Liver (tissue), 3 donors: ENCODE measurements at regions not wholly inside any gene's neighbourhood (a gene's known extent, or its start where the extent isn't known, plus 50 kb on each side); places are given as distances from the start of the nearest gene placed in this dataset.
"Not testable (repeated sequence)": the region's sequence is repeated elsewhere in the genome, so short reads cannot be mapped to it uniquely, and the experiment has no call there.

Experiments
- ATF3 ChIP-seq: IDR thresholded peaks from 2 replicates; pipeline ENCODE4 v1.6.1; 2016; ENCODE audit warnings: antibody characterized with exemption
- CTCF ChIP-seq: fragments of 150-350 bp; IDR thresholded peaks from 2 replicates; pipeline ENCODE4 v1.5.1; 2017; ENCODE audit warnings: improper control_type of control experiment, low read depth, low read length; ENCODE audit not compliant: missing input control
- EGR1 ChIP-seq, 2 donors: IDR thresholded peaks; 2 replicates each; pipeline ENCODE4 v1.6.1; 2016 to 2018; ENCODE audit warnings: antibody characterized with exemption in 2 of 2, low read depth in 2 of 2
- FOXA2 ChIP-seq: IDR thresholded peaks from 2 replicates; pipeline ENCODE4 v1.6.1; 2016; ENCODE audit warnings: antibody characterized with exemption
- GABPA ChIP-seq, 2 donors: IDR thresholded peaks in 1 of 2; conservative IDR thresholded peaks in 1 of 2; 2 replicates each; pipeline ENCODE4 v1.6.1; 2016; ENCODE audit warnings: antibody characterized with exemption in 2 of 2, mild to moderate bottlenecking in 1 of 2, moderate library complexity in 1 of 2
- JUND ChIP-seq, 2 donors: IDR thresholded peaks; 2 replicates each; pipeline ENCODE4 v1.6.1; 2016; ENCODE audit warnings: antibody characterized with exemption in 2 of 2
- MAX ChIP-seq: IDR thresholded peaks from 2 replicates; pipeline ENCODE4 v1.6.1; 2016; ENCODE audit warnings: antibody characterized with exemption
- RAD21 ChIP-seq, 2 donors: IDR thresholded peaks; 2 replicates each; pipeline ENCODE4 v1.6.1; 2016; ENCODE audit warnings: antibody characterized with exemption in 2 of 2, mild to moderate bottlenecking in 2 of 2
- REST ChIP-seq: IDR thresholded peaks from 2 replicates; pipeline ENCODE4 v1.6.1; 2016; ENCODE audit warnings: antibody characterized with exemption, mild to moderate bottlenecking
- SP1 ChIP-seq: IDR thresholded peaks from 2 replicates; pipeline ENCODE4 v1.6.1; 2018; ENCODE audit warnings: antibody characterized with exemption, mild to moderate bottlenecking
- TAF1 ChIP-seq: conservative IDR thresholded peaks from 2 replicates; pipeline ENCODE4 v1.6.1; 2016; ENCODE audit warnings: antibody characterized with exemption, mild to moderate bottlenecking
- YY1 ChIP-seq: IDR thresholded peaks from 2 replicates; pipeline ENCODE4 v1.6.1; 2016; ENCODE audit warnings: antibody characterized with exemption, mild to moderate bottlenecking
- ZBTB33 ChIP-seq: IDR thresholded peaks from 2 replicates; pipeline ENCODE4 v1.6.1; 2016; ENCODE audit warnings: antibody characterized with exemption
- donor health status: healthy.
- donor health status: healthy.

GRCh38 chr3:125781678-125782077 lies 186.4 kb upstream of the OSBPL11 start:
- not testable (repeated sequence) for TF ChIP-seq RAD21 (IDR thresholded peaks at IDR 0.05); CTCF; SP1; YY1; ATF3; GABPA (IDR thresholded peaks at IDR 0.05 in 1 of 2, conservative IDR thresholded peaks at IDR 0.05 in 1 of 2); REST; MAX; EGR1 (IDR thresholded peaks at IDR 0.05; ENCODE audit: low read depth in 2 of 2); JUND (IDR thresholded peaks at IDR 0.05); TAF1; FOXA2; ZBTB33
